C4-2B (cell line): ENCODE measurements at regions not wholly inside any gene's neighbourhood (a gene's known extent, or its start where the extent isn't known, plus 50 kb on each side); places are given as distances from the start of the nearest gene placed in this dataset.

Experiments
- ZFX ChIP-seq: fragments of 450-650 bp; IDR thresholded peaks from 2 replicates; pipeline ENCODE4 v1.6.1; 2017
- TF ChIP-seq, protein P1 (sequence below): fragments of 450-650 bp; conservative IDR thresholded peaks from 2 replicates; pipeline ENCODE4 v1.5.1; 2017; ENCODE audit warnings: mild to moderate bottlenecking

GRCh38 chr5:93800988-93801811 is 59.8 kb upstream of the POU5F2 start:
- TF ChIP-seq, protein P1, sequence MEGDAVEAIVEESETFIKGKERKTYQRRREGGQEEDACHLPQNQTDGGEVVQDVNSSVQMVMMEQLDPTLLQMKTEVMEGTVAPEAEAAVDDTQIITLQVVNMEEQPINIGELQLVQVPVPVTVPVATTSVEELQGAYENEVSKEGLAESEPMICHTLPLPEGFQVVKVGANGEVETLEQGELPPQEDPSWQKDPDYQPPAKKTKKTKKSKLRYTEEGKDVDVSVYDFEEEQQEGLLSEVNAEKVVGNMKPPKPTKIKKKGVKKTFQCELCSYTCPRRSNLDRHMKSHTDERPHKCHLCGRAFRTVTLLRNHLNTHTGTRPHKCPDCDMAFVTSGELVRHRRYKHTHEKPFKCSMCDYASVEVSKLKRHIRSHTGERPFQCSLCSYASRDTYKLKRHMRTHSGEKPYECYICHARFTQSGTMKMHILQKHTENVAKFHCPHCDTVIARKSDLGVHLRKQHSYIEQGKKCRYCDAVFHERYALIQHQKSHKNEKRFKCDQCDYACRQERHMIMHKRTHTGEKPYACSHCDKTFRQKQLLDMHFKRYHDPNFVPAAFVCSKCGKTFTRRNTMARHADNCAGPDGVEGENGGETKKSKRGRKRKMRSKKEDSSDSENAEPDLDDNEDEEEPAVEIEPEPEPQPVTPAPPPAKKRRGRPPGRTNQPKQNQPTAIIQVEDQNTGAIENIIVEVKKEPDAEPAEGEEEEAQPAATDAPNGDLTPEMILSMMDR = peak; percentile 87
- no peak for TF ChIP-seq ZFX
